ENCODE measurements at regions not wholly inside any gene's neighbourhood (a gene's known extent, or its start where the extent isn't known, plus 50 kb on each side); places are given as distances from the start of the nearest gene placed in this dataset.
A peak's percentile ranks its signal among the peaks of the same experiment; 100 is the strongest.
"Not testable (repeated sequence)": the region's sequence is repeated elsewhere in the genome, so short reads cannot be mapped to it uniquely, and the experiment has no call there.

GRCh38 chrX:106363214-106363613, 195.1 kb downstream of the PWWP3B start:
- DNase-seq, result no peak

- DNase-seq, result no peak
Observed at GRCh38 chrX:106378616-106379015, 210.5 kb downstream of the PWWP3B start.

GRCh38 chrX:106391284-106391911, 220.4 kb upstream of the RADX start:
- no peak for DNase-seq

- no peak for DNase-seq
Observed at GRCh38 chrX:106392346-106392745, 219.4 kb upstream of the RADX start.

GRCh38 chrX:106397788-106398538, 213.8 kb upstream of the RADX start:
- DNase-seq, result no peak

- DNase-seq, result no peak
Observed at GRCh38 chrX:106401965-106402559, 209.7 kb upstream of the RADX start.

- DNase-seq, result no peak
Observed at GRCh38 chrX:106404512-106404911, 207.3 kb upstream of the RADX start.

- DNase-seq, result no peak
Observed at GRCh38 chrX:106415276-106415895, 196.4 kb upstream of the RADX start.

- no peak for DNase-seq
Observed at GRCh38 chrX:106436691-106437090, 175.1 kb upstream of the RADX start.

GRCh38 chrX:106437407-106437806, 174.4 kb upstream of the RADX start:
- no peak for DNase-seq

- DNase-seq, result no peak
Observed at GRCh38 chrX:106450405-106450804, 161.4 kb upstream of the RADX start.

GRCh38 chrX:106451933-106452332, 159.8 kb upstream of the RADX start:
- no peak for DNase-seq

- no peak for DNase-seq
Observed at GRCh38 chrX:106454991-106455390, 156.8 kb upstream of the RADX start.

- no peak for DNase-seq
Observed at GRCh38 chrX:106457802-106458201, 154.0 kb upstream of the RADX start.

- DNase-seq, result no peak
Observed at GRCh38 chrX:106467422-106467821, 144.4 kb upstream of the RADX start.

- DNase-seq, result no peak
Observed at GRCh38 chrX:106467943-106468342, 143.8 kb upstream of the RADX start.

- DNase-seq, result no peak
Observed at GRCh38 chrX:106468433-106468832, 143.3 kb upstream of the RADX start.

GRCh38 chrX:106479920-106480319, 131.9 kb upstream of the RADX start:
- no peak for DNase-seq

- peak; percentile 19 for DNase-seq
Observed at GRCh38 chrX:106481341-106481740, 130.4 kb upstream of the RADX start.

GRCh38 chrX:106484233-106484632, 127.5 kb upstream of the RADX start:
- DNase-seq, result no peak

GRCh38 chrX:106493210-106493816, 118.5 kb upstream of the RADX start:
- DNase-seq, result not testable (repeated sequence)

GRCh38 chrX:106499473-106499872, 112.3 kb upstream of the RADX start:
- no peak for DNase-seq

- no peak for DNase-seq
Observed at GRCh38 chrX:106510713-106511403, 100.9 kb upstream of the RADX start.
